CD4-positive, alpha-beta T cell treated with Interleukin-10 for 1 hour (primary cell): ENCODE measurements at regions not wholly inside any gene's neighbourhood (a gene's known extent, or its start where the extent isn't known, plus 50 kb on each side); places are given as distances from the start of the nearest gene placed in this dataset.

Source experiments
- DNase-seq: peaks from one replicate; pipeline ENCODE4 v3.0.0-alpha.2; 2020

- no peak for DNase-seq
Observed at GRCh38 chr6:139613496-139613895, 239.0 kb upstream of the CITED2 start.

- DNase-seq = no peak
Observed at GRCh38 chr6:139612135-139612465, 237.7 kb upstream of the CITED2 start.

DNA sequence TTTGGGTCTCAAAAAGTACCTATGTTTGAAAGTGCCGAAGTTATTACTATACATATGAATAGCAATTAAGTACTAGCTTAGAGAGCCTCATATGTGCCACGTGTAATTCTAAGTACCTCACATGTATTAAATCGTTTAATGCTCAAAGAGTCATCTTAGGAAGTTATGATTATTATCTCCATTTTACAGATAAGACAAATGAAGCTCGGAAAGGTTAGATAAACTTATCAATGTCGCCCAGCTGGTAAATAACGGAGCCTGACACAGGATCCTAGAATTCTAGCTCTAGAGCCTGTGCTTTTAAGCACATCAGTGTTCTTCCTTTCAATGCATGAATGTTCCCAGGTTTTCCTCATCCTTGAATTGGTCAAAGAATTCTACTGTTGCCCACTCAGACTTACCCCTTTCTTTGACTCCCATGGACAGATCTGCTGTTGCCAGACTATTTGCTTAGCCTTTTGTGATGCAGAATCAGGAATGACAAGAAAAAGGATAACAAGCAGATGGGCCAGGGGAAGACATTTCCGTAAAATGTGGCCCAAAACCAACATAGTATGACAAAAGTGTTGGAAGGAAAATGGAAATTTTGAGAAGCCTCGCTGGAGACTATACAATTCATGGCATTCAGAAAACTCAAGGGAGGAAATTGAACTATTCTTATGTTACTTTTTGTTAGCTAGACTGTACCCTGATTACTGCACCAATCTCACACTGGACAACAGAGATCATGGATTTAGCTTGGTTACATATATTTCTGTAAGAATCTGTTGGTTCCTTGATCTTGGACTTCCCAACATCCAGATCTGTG is 237.1 kb upstream of the CITED2 start:
- no peak for DNase-seq

- DNase-seq = no peak
Observed at GRCh38 chr6:139608466-139609261, 234.2 kb upstream of the CITED2 start.

DNA sequence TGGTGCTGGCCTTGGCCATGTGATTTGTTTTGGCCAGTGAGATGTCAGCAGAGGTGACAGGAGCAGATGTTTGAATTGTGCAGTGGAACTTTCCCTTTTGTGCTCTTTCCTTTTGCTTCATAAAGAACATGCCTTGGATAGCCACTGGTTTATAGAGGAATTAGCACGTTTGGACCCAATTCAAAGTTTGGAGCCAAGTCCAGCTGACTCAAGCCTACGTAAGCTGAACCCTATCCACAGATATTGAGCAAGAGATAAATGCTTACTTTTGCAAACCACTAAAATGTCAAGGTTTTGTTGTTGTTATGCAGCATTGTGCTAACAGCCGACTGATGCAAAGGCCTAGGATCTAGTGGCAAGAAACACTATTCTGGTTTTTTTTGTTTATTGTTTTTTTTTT is 230.9 kb upstream of the CITED2 start:
- no peak for DNase-seq

GRCh38 chr6:139603581-139603980 is 229.1 kb upstream of the CITED2 start:
- no peak for DNase-seq

DNA sequence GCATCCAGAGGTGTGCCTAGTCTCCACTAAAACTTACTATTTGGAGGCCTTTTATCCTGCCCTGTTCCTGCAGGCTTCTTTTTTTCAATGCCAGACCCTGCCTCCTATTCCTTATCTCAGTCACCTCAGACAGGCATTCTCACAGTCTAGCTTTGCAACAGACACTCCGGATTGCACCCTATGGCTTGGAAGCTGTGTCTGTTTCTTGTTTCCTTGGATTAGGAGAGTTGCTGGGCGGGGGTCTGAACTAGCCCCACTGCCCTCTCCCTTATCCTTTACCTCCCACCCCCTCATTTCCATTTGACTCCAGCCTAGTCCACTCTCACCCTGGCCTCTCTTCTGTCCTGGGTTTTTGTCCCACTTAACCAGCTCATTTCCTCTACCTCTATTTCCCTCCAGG is 228.1 kb upstream of the CITED2 start:
- DNase-seq = no peak

GRCh38 chr6:139600919-139601475 is 226.5 kb upstream of the CITED2 start:
- DNase-seq = no peak

GRCh38 chr6:139600343-139600742 is 225.9 kb upstream of the CITED2 start:
- DNase-seq = no peak

DNA sequence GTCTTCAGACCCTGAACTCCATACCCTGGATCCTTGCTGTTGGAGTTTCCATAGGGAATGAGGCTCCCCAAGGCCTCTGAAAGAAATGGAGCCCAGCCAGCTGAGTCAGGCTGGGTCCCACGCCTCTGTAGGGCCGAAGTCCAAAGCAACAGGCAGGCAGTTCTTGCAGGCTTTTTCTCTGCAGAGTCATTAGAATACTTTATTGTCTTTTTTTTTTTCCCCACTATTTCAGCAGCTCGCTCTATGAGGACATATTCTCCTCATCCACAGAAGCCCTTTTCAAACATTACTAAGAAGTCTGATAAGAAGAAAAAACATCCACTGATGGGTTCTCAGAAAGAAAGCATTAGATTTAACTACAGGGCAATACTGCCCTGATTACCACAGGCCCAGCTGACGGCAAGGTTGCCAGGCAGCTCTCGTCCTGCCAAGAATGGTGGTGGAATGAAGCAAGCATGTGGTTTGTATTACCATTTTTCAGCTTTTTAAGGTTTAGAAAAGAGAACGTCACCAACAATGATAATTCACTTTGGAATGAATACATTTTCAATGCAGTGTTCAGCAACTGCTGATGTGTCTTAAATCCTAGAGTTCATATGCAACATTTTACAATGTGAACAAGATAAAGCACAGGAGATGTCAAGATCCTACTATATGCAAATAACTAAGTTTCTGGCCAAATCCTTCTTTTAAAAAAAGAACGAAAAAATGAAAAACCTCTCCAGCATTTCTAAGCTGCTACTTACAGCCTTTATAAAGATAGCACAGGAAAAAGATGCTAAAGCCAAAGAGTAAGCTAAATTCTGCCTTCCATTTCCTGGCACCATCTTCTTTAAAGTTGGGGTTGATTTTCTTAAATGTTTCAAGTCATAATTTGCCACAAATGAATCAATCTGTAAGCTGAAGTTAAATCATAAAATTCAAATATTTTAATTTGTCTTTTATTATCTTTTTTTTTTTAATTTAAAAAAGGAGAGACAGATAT is 223.6 kb upstream of the CITED2 start:
- no peak for DNase-seq

DNA sequence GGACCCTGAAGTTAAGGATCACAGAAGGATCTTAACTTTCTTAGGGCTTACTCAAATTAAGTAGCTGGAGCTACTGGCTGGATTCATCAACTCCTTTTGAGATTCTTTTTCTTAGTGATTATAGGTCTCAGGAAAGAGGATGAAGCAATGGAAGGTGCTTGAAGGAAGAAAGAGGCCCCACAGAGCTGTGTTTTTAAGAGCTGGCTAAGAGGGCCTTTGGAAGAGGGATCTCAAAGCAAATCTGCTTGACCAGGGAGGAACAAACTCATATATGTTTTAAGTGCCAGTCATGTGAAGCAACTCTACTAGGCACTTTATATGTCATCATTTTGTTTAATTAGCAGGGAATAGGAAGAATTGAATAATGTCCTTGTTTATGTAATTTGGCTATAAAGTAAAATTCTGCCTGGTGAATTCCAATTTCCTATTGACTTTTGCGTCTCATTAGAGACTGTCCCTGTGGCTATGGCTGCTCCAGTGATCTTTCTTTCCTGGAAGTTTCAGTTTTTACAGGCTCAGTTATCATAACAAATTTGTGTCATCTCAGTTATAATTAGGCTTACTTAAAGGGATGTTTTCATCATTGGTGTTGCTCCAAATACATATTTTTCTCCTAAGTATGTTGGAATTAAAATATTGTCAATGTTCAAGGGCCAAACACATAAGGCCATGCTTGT is 222.8 kb upstream of the CITED2 start:
- no peak for DNase-seq

- no peak for DNase-seq
Observed at GRCh38 chr6:139595183-139595582, 220.7 kb upstream of the CITED2 start.

DNA sequence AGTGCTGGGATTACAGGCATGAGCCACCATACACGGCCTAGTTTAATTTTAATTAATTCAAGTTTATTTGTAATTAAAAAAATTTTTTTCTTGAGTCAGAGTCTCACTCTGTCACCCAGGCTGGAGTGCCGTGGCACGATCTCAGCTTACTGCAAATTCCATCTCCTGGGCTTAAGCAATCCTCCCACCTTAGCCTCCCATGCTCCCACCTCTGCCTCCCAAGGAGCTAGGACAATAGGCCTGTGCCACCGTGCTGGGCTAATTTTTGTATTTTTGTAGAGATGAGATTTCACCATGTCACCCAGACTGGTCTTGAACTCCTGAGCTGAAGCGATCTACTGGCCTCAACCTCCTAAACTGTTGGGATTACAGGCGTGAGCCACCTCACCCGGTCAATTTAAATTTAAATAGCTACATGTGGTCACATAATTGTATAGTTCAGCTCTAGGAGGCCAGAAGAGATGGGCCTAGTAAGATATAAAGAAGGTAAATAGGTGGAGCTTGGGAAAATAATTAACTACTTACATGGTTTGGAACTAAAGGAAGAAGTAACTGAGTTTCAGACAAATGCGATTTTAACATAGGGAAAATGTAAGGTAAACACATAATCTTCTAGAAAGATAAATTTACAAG is 220.0 kb upstream of the CITED2 start:
- DNase-seq = no peak

GRCh38 chr6:139593081-139593480 is 218.6 kb upstream of the CITED2 start:
- DNase-seq = no peak

- DNase-seq = no peak
Observed at GRCh38 chr6:139592011-139592410, 217.6 kb upstream of the CITED2 start.

DNA sequence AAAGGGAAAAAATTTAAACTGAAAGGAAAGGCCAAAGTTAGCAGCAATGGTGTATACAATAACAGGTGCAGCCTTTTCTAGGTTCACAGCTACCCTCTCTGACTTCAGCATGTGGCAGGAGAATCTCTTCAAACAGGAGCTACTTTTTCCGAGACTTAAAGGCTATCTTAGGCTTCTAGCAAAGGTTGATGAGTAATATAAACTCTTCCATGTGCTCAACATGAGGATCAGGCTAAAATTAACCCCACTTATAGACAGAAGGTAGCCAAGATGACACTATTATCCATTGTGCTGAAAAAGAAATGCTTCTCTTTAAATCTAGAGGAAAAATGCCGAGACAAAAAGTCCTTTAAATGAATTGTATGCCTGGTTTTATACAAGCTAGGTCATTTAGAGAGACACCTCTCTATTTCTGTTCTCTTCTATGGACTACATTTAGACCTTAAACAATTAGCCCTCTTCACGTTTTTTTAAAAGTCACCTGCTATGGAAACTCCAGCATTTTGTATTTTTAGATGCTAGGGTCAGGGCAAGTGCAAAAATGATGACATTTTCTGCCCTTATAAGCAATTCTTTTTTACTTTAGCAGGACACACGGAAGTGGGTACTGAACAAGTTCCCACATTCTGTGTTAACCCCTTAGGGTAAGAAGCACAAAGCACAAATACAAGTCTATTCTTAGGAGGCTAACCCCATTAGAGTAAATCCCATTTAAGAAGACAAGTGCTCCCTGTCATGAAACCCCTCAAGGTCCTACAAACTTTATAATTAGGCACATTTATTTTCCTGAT is 216.8 kb upstream of the CITED2 start:
- DNase-seq = no peak

DNA sequence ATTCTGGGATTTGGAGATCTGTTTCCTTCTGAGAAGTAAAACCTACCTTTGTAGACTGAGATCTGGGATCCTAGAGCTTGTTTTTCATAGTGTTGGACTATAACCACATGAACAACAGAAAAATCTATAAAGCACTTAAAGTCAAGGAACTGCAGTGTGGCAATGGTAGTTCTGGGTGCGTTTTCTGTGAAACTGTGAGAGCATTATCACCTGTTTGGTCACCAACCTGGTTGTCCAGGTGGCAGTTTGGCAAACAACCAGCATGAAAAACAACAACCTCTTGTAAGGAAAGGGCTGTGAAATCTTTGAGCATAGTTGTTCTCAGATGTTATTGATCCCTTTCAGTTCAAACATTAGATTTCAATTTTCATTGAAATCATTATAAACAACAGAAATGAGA is 215.8 kb upstream of the CITED2 start:
- DNase-seq = no peak

- DNase-seq = no peak
Observed at GRCh38 chr6:139588734-139589593, 214.5 kb upstream of the CITED2 start.

DNA sequence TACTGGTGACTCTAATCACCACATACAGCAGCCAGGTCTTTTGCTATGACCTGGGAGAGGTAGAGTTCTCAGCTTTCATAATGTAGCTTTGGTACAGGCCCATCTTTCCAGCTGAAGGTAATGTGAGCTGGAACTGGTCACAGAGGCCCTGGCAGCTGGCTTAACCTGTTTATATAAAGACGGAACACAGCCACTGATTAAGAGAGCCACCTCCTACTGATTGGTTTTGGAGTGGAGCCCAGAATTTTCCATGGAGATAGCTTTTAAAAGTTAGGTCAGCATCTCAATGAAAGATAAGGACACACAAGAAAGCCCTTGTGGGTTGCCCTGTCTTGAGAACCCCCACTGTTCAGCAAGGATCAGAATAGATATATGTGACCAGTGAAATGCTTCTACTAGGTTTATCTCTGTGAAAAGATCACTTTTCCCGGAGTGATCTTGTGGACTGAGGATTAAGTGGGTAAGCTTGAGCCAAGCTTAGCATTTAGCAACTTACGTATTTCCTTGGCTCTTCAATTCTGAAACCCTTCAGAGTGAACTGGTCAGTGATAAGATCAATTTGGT is 213.7 kb upstream of the CITED2 start:
- no peak for DNase-seq

GRCh38 chr6:139587469-139587868 is 213.0 kb upstream of the CITED2 start:
- no peak for DNase-seq
